Epithelial cell of proximal tubule (primary cell): ENCODE measurements at regions not wholly inside any gene's neighbourhood (a gene's known extent, or its start where the extent isn't known, plus 50 kb on each side); places are given as distances from the start of the nearest gene placed in this dataset.
"Not testable (repeated sequence)": the region's sequence is repeated elsewhere in the genome, so short reads cannot be mapped to it uniquely, and the experiment has no call there.

Experiments used
- DNase-seq: peaks from one replicate; pipeline ENCODE4 v3.0.0-alpha.2; 2011; ENCODE audit warnings: low read depth
- H3K4me3 ChIP-seq: 2 replicates; pipeline ENCODE4 v1.5.1; 2011; ENCODE audit warnings: low read depth, mild to moderate bottlenecking, low read length
- TF ChIP-seq, protein P1 (sequence below): conservative IDR thresholded peaks from 2 replicates; pipeline ENCODE4 v1.5.1; 2012; ENCODE audit warnings: low read depth, mild to moderate bottlenecking, low read length

GRCh38 chr18:14224551-14225285 lies 92.5 kb upstream of the ZNF519 start:
- not testable (repeated sequence) for H3K4me3 ChIP-seq, DNase-seq

GRCh38 chr18:14223919-14224318 lies 91.7 kb upstream of the ZNF519 start:
- not testable (repeated sequence) for DNase-seq, H3K4me3 ChIP-seq

GRCh38 chr18:14223231-14223822 lies 91.1 kb upstream of the ZNF519 start:
- DNase-seq, H3K4me3 ChIP-seq: not testable (repeated sequence)

GRCh38 chr18:14222354-14223221 lies 90.4 kb upstream of the ZNF519 start:
- DNase-seq, H3K4me3 ChIP-seq: not testable (repeated sequence)

GRCh38 chr18:14221689-14222088 lies 89.5 kb upstream of the ZNF519 start:
- no peak overlapping the region for H3K4me3 ChIP-seq
- TF ChIP-seq, protein P1, sequence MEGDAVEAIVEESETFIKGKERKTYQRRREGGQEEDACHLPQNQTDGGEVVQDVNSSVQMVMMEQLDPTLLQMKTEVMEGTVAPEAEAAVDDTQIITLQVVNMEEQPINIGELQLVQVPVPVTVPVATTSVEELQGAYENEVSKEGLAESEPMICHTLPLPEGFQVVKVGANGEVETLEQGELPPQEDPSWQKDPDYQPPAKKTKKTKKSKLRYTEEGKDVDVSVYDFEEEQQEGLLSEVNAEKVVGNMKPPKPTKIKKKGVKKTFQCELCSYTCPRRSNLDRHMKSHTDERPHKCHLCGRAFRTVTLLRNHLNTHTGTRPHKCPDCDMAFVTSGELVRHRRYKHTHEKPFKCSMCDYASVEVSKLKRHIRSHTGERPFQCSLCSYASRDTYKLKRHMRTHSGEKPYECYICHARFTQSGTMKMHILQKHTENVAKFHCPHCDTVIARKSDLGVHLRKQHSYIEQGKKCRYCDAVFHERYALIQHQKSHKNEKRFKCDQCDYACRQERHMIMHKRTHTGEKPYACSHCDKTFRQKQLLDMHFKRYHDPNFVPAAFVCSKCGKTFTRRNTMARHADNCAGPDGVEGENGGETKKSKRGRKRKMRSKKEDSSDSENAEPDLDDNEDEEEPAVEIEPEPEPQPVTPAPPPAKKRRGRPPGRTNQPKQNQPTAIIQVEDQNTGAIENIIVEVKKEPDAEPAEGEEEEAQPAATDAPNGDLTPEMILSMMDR: no peak
- no peak for DNase-seq

- not testable (repeated sequence) for H3K4me3 ChIP-seq
Observed at GRCh38 chr18:14215952-14216351, 83.7 kb upstream of the ZNF519 start.

GRCh38 chr18:14203424-14203823 lies 71.2 kb upstream of the ZNF519 start:
- not testable (repeated sequence) for DNase-seq, H3K4me3 ChIP-seq

More at GRCh38 chr18:14215952-14216351, 83.7 kb upstream of the ZNF519 start:
- not testable (repeated sequence) for DNase-seq

DNA sequence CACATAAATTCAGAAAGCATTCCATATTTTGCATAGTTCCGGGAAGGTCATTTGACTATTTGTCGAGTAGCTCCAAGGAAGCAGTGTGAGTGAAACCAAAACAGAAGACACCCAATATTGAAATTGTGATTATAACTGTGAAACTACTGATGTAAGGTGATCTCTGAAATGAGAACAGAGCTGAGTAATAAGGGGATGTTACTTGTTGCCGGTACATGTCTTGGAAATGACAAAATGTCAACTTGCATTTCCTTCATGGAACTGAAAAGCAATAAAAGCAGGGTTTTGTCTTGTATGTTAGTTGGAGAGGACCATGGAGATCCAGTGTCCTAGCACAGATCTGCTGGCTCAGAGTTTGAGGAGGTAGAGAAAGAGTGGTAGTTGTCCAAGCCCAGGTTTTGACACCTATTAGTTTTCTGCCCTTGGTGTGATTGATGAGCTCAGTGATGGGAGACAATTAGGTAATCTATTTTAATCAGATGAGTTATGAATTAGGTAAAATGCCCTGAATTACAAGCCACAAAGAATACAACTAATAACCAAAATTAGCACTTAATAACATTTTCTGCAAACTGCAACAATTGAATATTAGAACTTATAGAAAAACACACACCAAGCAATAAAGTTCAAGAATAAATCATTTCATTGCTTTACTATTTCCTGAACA lies 58.7 kb upstream of the ZNF519 start:
- H3K4me3 ChIP-seq, DNase-seq: not testable (repeated sequence)

DNA sequence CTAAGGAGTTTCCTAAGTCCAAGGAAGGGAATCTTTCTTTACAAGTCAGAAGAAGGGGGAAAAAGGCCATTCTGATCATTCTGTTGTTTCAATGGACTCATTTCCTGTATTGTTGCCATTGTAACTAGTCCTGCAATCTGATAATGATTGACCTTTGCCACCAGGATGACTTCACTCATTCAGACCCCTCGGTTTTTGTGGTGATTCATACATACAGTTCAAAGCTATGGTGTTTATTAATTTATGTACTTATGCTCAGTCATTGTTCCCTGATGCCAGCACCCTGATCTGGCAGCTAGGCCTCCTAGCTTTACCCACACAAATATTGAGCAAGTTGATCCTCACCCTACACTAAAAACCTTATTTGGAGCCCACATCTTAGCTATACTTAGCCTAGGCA lies 57.6 kb upstream of the ZNF519 start:
- DNase-seq: peak; percentile 10
- TF ChIP-seq, protein P1: no peak
- no peak overlapping the region for H3K4me3 ChIP-seq

GRCh38 chr18:14188751-14189406 lies 56.6 kb upstream of the ZNF519 start:
- DNase-seq: peak; percentile 23
- H3K4me3 ChIP-seq: not testable (repeated sequence)
